GM18870 (cell line): ENCODE measurements at regions not wholly inside any gene's neighbourhood (a gene's known extent, or its start where the extent isn't known, plus 50 kb on each side); places are given as distances from the start of the nearest gene placed in this dataset.
"Not testable (repeated sequence)": the region's sequence is repeated elsewhere in the genome, so short reads cannot be mapped to it uniquely, and the experiment has no call there.

Experiments
- ATAC-seq: cut with Tn5 transposase; IDR thresholded peaks from one replicate; pipeline ENCODE4 v1.9.1; 2021; ENCODE audit warnings: moderate library complexity; ENCODE audit not compliant: unreplicated experiment

- ATAC-seq: no peak
Measured at GRCh38 chr21:15562748-15563147, 167.0 kb upstream of the USP25 start.

GRCh38 chr21:15564907-15565306 is 164.9 kb upstream of the USP25 start:
- no peak for ATAC-seq

- no peak for ATAC-seq
Measured at GRCh38 chr21:15566703-15567102, 163.1 kb upstream of the USP25 start.

- ATAC-seq: no peak
Measured at GRCh38 chr21:15567191-15567590, 162.6 kb upstream of the USP25 start.

GRCh38 chr21:15568516-15568915 is 161.3 kb upstream of the USP25 start:
- no peak for ATAC-seq

- ATAC-seq: no peak
Measured at GRCh38 chr21:15586752-15587427, 142.9 kb upstream of the USP25 start.

- ATAC-seq: no peak
Measured at GRCh38 chr21:15592271-15592860, 137.4 kb upstream of the USP25 start.

GRCh38 chr21:15592957-15593356 is 136.8 kb upstream of the USP25 start:
- no peak for ATAC-seq

GRCh38 chr21:15601390-15601789 is 128.4 kb upstream of the USP25 start:
- no peak for ATAC-seq

GRCh38 chr21:15604413-15604812 is 125.4 kb upstream of the USP25 start:
- ATAC-seq: no peak

GRCh38 chr21:15614766-15615165 is 115.0 kb upstream of the USP25 start:
- no peak for ATAC-seq

GRCh38 chr21:15616864-15617574 is 112.8 kb upstream of the USP25 start:
- ATAC-seq: no peak

- no peak for ATAC-seq
Measured at GRCh38 chr21:15617964-15618363, 111.8 kb upstream of the USP25 start.

- no peak for ATAC-seq
Measured at GRCh38 chr21:15620892-15621291, 108.9 kb upstream of the USP25 start.

- no peak for ATAC-seq
Measured at GRCh38 chr21:15624646-15625045, 105.1 kb upstream of the USP25 start.

GRCh38 chr21:15625363-15625762 is 104.4 kb upstream of the USP25 start:
- ATAC-seq: no peak

GRCh38 chr21:15626031-15626430 is 103.8 kb upstream of the USP25 start:
- no peak for ATAC-seq

- no peak for ATAC-seq
Measured at GRCh38 chr21:15627011-15627410, 102.8 kb upstream of the USP25 start.

- ATAC-seq: no peak
Measured at GRCh38 chr21:15627823-15628222, 102.0 kb upstream of the USP25 start.

- no peak for ATAC-seq
Measured at GRCh38 chr21:15631342-15631741, 98.4 kb upstream of the USP25 start.

- not testable (repeated sequence) for ATAC-seq
Measured at GRCh38 chr21:15634541-15634940, 95.2 kb upstream of the USP25 start.

GRCh38 chr21:15638856-15639549 is 90.8 kb upstream of the USP25 start:
- ATAC-seq: no peak
